Kasumi-1 (cell line): ENCODE measurements at regions not wholly inside any gene's neighbourhood (a gene's known extent, or its start where the extent isn't known, plus 50 kb on each side); places are given as distances from the start of the nearest gene placed in this dataset.

ENCODE experiments used
- DNase-seq, 2 experiments: peaks; one replicate each; lab custom pipeline; 2025; lab: John Stamatoyannopoulos, UW

- no peak for DNase-seq
Observed at GRCh38 chr11:19368726-19369375, 128.1 kb upstream of the E2F8 start.

- no peak for DNase-seq
Observed at GRCh38 chr11:19366992-19367709, 126.4 kb upstream of the E2F8 start.

GRCh38 chr11:19365743-19366410 is 125.1 kb upstream of the E2F8 start:
- no peak for DNase-seq

GRCh38 chr11:19359221-19360000 is 118.7 kb upstream of the E2F8 start:
- DNase-seq: no peak

- no peak for DNase-seq
Observed at GRCh38 chr11:19357943-19358342, 117.2 kb upstream of the E2F8 start.

GRCh38 chr11:19355601-19356000 is 114.9 kb upstream of the E2F8 start:
- DNase-seq: no peak

GRCh38 chr11:19353287-19353850 is 112.6 kb upstream of the E2F8 start:
- DNase-seq: no peak

- no peak for DNase-seq
Observed at GRCh38 chr11:19352771-19353160, 112.0 kb upstream of the E2F8 start.

GRCh38 chr11:19352072-19352770 is 111.5 kb upstream of the E2F8 start:
- DNase-seq: no peak

GRCh38 chr11:19351426-19351825 is 110.7 kb upstream of the E2F8 start:
- DNase-seq: no peak

- DNase-seq: no peak
Observed at GRCh38 chr11:19350160-19350559, 109.4 kb upstream of the E2F8 start.

- no peak for DNase-seq
Observed at GRCh38 chr11:19349340-19350025, 108.7 kb upstream of the E2F8 start.

GRCh38 chr11:19347911-19348310 is 107.2 kb upstream of the E2F8 start:
- DNase-seq: no peak

GRCh38 chr11:19345848-19346681 is 105.3 kb upstream of the E2F8 start:
- DNase-seq: no peak

- no peak for DNase-seq
Observed at GRCh38 chr11:19345519-19345847, 104.7 kb upstream of the E2F8 start.

GRCh38 chr11:19344661-19345518 is 104.1 kb upstream of the E2F8 start:
- DNase-seq: no peak

GRCh38 chr11:19342036-19342435 is 101.3 kb upstream of the E2F8 start:
- no peak for DNase-seq

GRCh38 chr11:19338375-19338774 is 97.6 kb upstream of the E2F8 start:
- no peak for DNase-seq

- DNase-seq: no peak
Observed at GRCh38 chr11:19337779-19338178, 97.0 kb upstream of the E2F8 start.
